Epithelial cell of esophagus (primary cell): ENCODE measurements at regions not wholly inside any gene's neighbourhood (a gene's known extent, or its start where the extent isn't known, plus 50 kb on each side); places are given as distances from the start of the nearest gene placed in this dataset.

Experiments
- DNase-seq: peaks from one replicate; pipeline ENCODE4 v3.0.0; 2010; ENCODE audit warnings: low read depth
- H3K4me3 ChIP-seq: 2 replicates; pipeline ENCODE4 v1.5.1; 2011; ENCODE audit warnings: mild to moderate bottlenecking, low read length, control low read depth
- TF ChIP-seq, protein P1 (sequence below): IDR thresholded peaks from 2 replicates; pipeline ENCODE4 v1.5.1; 2011; ENCODE audit warnings: low read depth, mild to moderate bottlenecking, low read length, control low read depth, inconsistent platforms; ENCODE audit not compliant: insufficient read depth; ENCODE audit errors: missing control alignments

DNA sequence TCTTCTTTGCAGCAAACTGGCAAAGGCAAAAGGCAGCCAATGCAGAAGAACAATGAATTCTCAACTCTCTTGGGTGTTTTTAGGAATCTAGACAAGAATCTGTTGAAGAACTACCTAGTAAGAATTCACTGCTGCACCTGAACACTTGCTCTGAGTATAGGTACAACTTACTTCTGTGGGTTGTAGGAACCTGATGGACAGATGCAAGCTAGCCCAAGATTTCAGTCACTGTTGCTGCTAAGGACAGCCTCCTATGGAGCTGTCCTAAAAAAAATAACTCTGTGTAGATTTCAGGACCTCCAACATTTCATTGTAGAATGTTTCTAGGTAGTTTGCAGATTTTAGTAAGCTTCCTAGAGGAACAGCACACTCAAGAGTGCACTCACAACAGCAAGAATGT, 363.5 kb downstream of the CBLN2 start:
- DNase-seq = no peak
- TF ChIP-seq, protein P1, sequence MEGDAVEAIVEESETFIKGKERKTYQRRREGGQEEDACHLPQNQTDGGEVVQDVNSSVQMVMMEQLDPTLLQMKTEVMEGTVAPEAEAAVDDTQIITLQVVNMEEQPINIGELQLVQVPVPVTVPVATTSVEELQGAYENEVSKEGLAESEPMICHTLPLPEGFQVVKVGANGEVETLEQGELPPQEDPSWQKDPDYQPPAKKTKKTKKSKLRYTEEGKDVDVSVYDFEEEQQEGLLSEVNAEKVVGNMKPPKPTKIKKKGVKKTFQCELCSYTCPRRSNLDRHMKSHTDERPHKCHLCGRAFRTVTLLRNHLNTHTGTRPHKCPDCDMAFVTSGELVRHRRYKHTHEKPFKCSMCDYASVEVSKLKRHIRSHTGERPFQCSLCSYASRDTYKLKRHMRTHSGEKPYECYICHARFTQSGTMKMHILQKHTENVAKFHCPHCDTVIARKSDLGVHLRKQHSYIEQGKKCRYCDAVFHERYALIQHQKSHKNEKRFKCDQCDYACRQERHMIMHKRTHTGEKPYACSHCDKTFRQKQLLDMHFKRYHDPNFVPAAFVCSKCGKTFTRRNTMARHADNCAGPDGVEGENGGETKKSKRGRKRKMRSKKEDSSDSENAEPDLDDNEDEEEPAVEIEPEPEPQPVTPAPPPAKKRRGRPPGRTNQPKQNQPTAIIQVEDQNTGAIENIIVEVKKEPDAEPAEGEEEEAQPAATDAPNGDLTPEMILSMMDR = no peak

DNA sequence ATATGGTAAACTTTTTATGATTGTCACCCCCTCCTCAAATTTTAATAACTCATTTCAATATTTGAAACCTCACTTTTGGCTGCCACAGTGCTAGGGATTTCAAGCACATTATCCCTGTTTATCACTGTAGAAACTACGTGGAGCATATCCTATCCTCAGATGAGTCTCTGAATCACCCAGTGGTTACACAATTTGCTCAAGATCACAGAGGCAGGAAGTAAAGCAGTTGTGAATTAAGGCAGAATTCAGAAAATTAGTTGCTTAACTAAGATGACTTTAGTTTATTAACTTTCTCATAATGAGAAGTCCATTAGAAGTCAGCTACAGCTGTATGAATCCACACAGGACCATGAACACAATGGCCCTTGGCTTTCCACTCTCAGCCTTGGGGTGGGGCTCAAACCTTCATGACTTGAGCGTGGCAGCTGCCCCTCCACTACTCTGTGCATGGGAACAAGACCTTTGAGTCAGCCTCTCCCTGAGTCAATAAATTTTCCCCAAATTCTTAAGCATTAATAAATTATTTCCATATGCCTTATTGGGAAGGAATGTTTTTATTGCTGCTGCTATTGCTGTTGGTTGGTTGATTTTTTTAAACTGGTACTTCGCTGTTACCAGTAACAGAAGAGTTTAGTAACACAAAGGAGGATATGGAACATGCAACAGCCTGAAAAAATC, 369.0 kb downstream of the CBLN2 start:
- TF ChIP-seq, protein P1 = no peak
- H3K4me3 ChIP-seq = no peak overlapping the region
- peak; percentile 77 for DNase-seq

More for the DNA sequence above, 363.5 kb downstream of the CBLN2 start:
- H3K4me3 ChIP-seq = no peak overlapping the region

DNA sequence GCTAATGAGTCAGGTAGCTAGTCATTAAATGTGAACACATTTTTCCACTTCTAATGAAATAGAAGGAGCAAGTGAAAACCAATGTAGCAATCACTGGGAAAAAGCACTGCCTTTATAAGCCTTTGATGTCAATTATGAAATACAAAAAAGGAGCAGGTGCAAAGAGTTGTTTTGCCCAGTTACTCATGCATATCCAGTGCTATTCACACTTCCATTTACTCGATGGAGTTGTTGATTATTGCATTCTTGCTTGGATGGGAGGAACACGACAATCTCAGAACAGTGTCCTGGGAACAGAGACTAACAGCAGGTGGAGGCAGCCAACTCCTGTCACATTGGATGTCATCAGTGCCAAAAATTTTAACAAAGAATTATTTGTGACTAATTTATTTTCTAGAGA, 372.5 kb downstream of the CBLN2 start:
- no peak overlapping the region for H3K4me3 ChIP-seq
- DNase-seq = peak; percentile 27
- TF ChIP-seq, protein P1 = no peak

DNA sequence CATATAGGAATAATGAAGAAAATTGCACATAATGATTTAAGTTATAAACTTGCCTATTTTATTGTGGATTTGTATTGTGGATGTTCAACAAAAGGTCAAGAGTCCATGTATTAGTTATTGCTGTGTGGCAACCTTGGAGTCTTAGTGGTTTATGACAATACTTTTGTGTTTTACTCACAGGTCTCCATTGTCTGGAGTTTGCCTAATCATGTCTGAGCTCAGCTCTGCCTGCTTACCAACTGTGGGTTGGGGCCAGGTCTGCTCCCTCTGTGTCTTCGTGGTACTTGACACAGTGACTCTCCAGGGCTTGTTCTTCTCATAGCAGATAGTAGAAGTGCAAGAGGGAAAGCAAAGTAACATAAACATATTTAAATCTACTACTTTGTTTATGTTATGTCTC, 382.5 kb downstream of the CBLN2 start:
- peak; percentile 91 for DNase-seq
- no peak overlapping the region for H3K4me3 ChIP-seq
- TF ChIP-seq, protein P1 = no peak

DNA sequence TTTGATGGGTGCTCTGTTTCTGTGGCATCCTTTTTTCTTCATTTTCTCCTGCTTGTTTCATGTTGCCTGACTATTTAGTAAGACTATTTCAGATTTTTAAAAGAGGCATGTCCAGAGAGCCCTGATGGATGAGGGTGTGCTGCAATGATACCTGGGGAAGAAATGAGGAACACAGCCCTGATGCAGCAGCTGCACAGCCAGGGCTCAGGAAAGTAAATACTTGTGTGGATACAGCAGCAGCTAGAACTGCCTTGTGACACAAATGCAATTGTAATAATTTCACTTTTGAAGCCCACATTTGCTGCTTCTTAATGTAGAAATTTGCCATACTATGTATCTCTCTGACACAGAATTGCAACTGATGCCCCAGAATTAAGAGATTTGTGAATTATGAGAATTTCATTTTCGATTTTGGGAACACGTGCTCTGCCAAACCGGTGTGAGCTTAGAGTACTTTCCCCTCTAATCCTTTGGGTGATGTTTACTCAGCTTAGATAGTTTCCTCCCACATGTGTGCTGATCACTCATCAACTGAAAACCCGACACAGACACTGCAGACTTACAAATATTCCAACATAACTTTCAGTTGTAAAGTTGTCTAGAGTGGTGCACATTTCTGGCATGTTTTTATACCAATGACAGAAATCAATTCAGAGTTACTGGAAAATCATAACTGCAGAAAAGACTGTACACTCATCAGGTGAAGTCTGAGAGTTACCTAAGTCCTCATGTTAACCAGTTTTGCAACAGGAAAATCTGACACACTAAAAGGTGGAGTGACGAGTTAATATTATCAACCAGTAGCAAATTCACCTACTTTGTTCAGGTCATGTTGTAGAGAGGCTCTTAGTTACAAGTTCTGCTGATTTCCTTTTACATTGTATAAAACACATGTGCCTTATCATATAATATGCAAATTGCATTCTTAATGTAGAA, 383.4 kb downstream of the CBLN2 start:
- peak; percentile 83 for DNase-seq
- no peak overlapping the region for H3K4me3 ChIP-seq
- TF ChIP-seq, protein P1 = no peak

DNA sequence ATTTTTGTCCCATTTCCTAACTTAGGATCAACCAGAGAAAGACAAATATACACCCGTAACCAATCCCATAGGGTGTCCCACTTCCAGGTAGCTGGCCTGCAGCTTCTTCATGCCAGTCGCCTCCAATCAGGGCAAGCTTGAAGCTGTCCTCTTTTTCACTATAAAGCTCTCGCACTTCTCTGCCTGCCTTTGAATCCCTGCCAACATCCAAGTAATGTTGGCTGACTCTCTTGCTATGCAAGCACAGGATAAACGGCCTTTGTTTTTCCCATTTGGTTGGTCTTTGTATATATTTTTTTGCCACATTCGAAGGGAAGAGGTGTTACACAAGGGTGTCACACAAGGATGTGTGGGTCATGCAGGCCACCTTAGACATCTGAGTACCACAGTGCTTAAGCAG, 388.8 kb downstream of the CBLN2 start:
- DNase-seq = peak; percentile 52
- no peak overlapping the region for H3K4me3 ChIP-seq
- TF ChIP-seq, protein P1 = no peak
